ENCODE measurements at regions not wholly inside any gene's neighbourhood (a gene's known extent, or its start where the extent isn't known, plus 50 kb on each side); places are given as distances from the start of the nearest gene placed in this dataset.

DNA sequence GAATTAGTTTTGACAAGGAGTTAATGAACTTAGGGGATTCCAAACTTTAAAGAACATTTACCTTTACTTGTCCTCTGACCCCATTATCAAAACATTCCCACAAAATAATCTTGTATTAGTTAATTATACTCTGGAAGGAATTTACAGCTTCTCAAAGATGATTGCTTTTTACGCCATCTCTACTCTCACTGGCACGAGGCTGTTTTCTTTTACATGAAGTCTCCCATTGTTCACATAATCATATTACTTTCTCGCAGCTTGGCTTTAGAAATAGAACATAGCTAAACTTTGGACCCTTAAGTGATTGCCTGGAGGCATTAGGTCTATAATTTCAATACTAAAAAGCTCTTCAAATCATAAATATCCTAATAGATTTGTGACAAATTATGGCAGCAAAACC, 592.9 kb downstream of the TRIML1 start:
- TF ChIP-seq, protein P1, sequence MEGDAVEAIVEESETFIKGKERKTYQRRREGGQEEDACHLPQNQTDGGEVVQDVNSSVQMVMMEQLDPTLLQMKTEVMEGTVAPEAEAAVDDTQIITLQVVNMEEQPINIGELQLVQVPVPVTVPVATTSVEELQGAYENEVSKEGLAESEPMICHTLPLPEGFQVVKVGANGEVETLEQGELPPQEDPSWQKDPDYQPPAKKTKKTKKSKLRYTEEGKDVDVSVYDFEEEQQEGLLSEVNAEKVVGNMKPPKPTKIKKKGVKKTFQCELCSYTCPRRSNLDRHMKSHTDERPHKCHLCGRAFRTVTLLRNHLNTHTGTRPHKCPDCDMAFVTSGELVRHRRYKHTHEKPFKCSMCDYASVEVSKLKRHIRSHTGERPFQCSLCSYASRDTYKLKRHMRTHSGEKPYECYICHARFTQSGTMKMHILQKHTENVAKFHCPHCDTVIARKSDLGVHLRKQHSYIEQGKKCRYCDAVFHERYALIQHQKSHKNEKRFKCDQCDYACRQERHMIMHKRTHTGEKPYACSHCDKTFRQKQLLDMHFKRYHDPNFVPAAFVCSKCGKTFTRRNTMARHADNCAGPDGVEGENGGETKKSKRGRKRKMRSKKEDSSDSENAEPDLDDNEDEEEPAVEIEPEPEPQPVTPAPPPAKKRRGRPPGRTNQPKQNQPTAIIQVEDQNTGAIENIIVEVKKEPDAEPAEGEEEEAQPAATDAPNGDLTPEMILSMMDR (IDR thresholded peaks at IDR 0.05): no peak
- TF ChIP-seq POLR2A (IDR thresholded peaks at IDR 0.05) (no peak), POLR2AphosphoS5 (IDR thresholded peaks at IDR 0.05) (no peak)
